NCI-H446 (cell line): ENCODE measurements at regions not wholly inside any gene's neighbourhood (a gene's known extent, or its start where the extent isn't known, plus 50 kb on each side); places are given as distances from the start of the nearest gene placed in this dataset.
"Not testable (repeated sequence)": the region's sequence is repeated elsewhere in the genome, so short reads cannot be mapped to it uniquely, and the experiment has no call there.

Source experiments
- DNase-seq, 2 experiments: peaks; one replicate each; lab custom pipeline; 2025; lab: John Stamatoyannopoulos, UW

- DNase-seq: not testable (repeated sequence)
These were observed 55.2 kb upstream of the DHRS4 start for GRCh38 chr14:23898359-23898758.

- no peak for DNase-seq
These were observed 53.8 kb upstream of the DHRS4 start for GRCh38 chr14:23899788-23900187.

- no peak for DNase-seq
These were observed 50.1 kb upstream of the DHRS4 start for GRCh38 chr14:23903442-23903841.
